Hepatocyte (in vitro differentiated cells): ENCODE measurements at regions not wholly inside any gene's neighbourhood (a gene's known extent, or its start where the extent isn't known, plus 50 kb on each side); places are given as distances from the start of the nearest gene placed in this dataset.

Experiments used
- DNase-seq: peaks from one replicate; pipeline ENCODE4 v3.0.0-alpha.2; 2016; ENCODE audit warnings: low spot score
- H2AFZ ChIP-seq: fragments of 200-600 bp; sonication (generic); 2 replicates; pipeline ENCODE4 v1.6.0; 2016; ENCODE audit warnings: antibody characterized with exemption, mild to moderate bottlenecking
- H3K27ac ChIP-seq: fragments of 200-600 bp; sonication (generic); 2 replicates; pipeline ENCODE4 v1.5.1; 2016; ENCODE audit warnings: mild to moderate bottlenecking
- H3K27me3 ChIP-seq: fragments of 200-600 bp; sonication (generic); 2 replicates; pipeline ENCODE4 v1.6.1; 2016
- H3K36me3 ChIP-seq: fragments of 200-600 bp; sonication (generic); replicated peaks from 2 replicates; pipeline ENCODE4 v1.5.1; 2016; ENCODE audit warnings: low read depth; ENCODE audit not compliant: insufficient read depth
- H3K4me1 ChIP-seq: fragments of 200-600 bp; sonication (generic); 2 replicates; pipeline ENCODE4 v1.5.1; 2016; ENCODE audit warnings: mild to moderate bottlenecking, moderate library complexity; ENCODE audit not compliant: insufficient read depth
- H3K4me2 ChIP-seq: fragments of 200-600 bp; sonication (generic); 2 replicates; pipeline ENCODE4 v1.6.0; 2016
- H3K4me3 ChIP-seq: fragments of 200-600 bp; sonication (generic); 2 replicates; pipeline ENCODE4 v1.5.1; 2016; ENCODE audit warnings: mild to moderate bottlenecking
- H3K79me2 ChIP-seq: fragments of 200-600 bp; sonication (generic); 2 replicates; pipeline ENCODE4 v1.6.0; 2017; ENCODE audit warnings: mild to moderate bottlenecking
- H3K9me2 ChIP-seq: fragments of 200-600 bp; sonication (generic); replicated peaks from 2 replicates; pipeline ENCODE4 v1.6.0; 2017; ENCODE audit warnings: mild to moderate bottlenecking; ENCODE audit not compliant: insufficient read depth
- H3K9me3 ChIP-seq: fragments of 200-600 bp; sonication (generic); 2 replicates; pipeline ENCODE4 v1.5.1; 2016; ENCODE audit warnings: low read depth, mild to moderate bottlenecking
- H4K20me1 ChIP-seq: fragments of 200-600 bp; sonication (generic); 2 replicates; pipeline ENCODE4 v1.6.0; 2016; ENCODE audit warnings: mild to moderate bottlenecking; ENCODE audit not compliant: insufficient read depth, poor library complexity, severe bottlenecking
- CTCF ChIP-seq: fragments of 200-600 bp; sonication (generic); IDR thresholded peaks from 2 replicates; pipeline ENCODE4 v1.5.1; 2016; ENCODE audit warnings: antibody characterized with exemption, mild to moderate bottlenecking; ENCODE audit not compliant: poor library complexity
- EZH2 ChIP-seq: fragments of 200-600 bp; sonication (generic); IDR thresholded peaks from 2 replicates; pipeline ENCODE4 v1.6.1; 2016; ENCODE audit warnings: antibody characterized with exemption, mild to moderate bottlenecking, borderline replicate concordance
- EZH2phosphoT487 ChIP-seq: fragments of 200-600 bp; sonication (generic); IDR thresholded peaks from one replicate; pipeline ENCODE4 v1.6.1; 2018; ENCODE audit warnings: antibody characterized with exemption, mild to moderate bottlenecking, low read depth, moderate library complexity; ENCODE audit not compliant: unreplicated experiment, severe bottlenecking
- whole genome bisulfite sequencing: methylation state at CpG from one replicate; pipeline ENCODE4 v1.1.6; 2016; ENCODE audit warnings: low lambda C conversion rate; ENCODE audit errors: missing lambda C conversion rate; 5-methylcytosine and 5-hydroxymethylcytosine counted together

- TF ChIP-seq EZH2 (no peak), EZH2phosphoT487 (no peak), CTCF (no peak)
- no peaks in the 10 kb centered on the region for H3K36me3 ChIP-seq
- H2AFZ ChIP-seq: no peak overlapping the region
- no peak overlapping the region for H3K4me3 ChIP-seq
- no peaks in the 10 kb centered on the region for H3K9me3 ChIP-seq
- no peaks in the 10 kb centered on the region for H3K79me2 ChIP-seq
- H3K27me3 ChIP-seq: no peaks in the 10 kb centered on the region
- H4K20me1 ChIP-seq: no peaks in the 10 kb centered on the region
- H3K27ac ChIP-seq: no peak overlapping the region
- WGBS: 87% methylated on average over 1 of the region's 1 CpG
- no peak for DNase-seq
- peaks cover 4% of the 10 kb centered on the region for H3K4me1 ChIP-seq
- no peak overlapping the region for H3K4me2 ChIP-seq
- H3K9me2 ChIP-seq: no peaks in the 10 kb centered on the region
Observed at GRCh38 chr7:52095861-52096260, 779.3 kb upstream of the COBL start.

GRCh38 chr7:52091996-52092395 lies 775.4 kb upstream of the COBL start:
- no peaks in the 10 kb centered on the region for H3K27me3 ChIP-seq
- WGBS: 75% methylated on average over 2 of the region's 2 CpGs
- no peak overlapping the region for H2AFZ ChIP-seq
- peaks cover 4% of the 10 kb centered on the region for H3K4me1 ChIP-seq
- no peak overlapping the region for H3K4me2 ChIP-seq
- no peak overlapping the region for H3K4me3 ChIP-seq
- DNase-seq: no peak
- H3K36me3 ChIP-seq: no peaks in the 10 kb centered on the region
- TF ChIP-seq CTCF (no peak), EZH2 (no peak), EZH2phosphoT487 (no peak)
- no peaks in the 10 kb centered on the region for H3K9me3 ChIP-seq
- no peak overlapping the region for H3K27ac ChIP-seq
- no peaks in the 10 kb centered on the region for H4K20me1 ChIP-seq
- H3K9me2 ChIP-seq: no peaks in the 10 kb centered on the region
- H3K79me2 ChIP-seq: no peaks in the 10 kb centered on the region

- no peak for DNase-seq
Observed at GRCh38 chr7:52091101-52091500, 774.5 kb upstream of the COBL start.

More at GRCh38 chr7:52091101-52091500, 774.5 kb upstream of the COBL start:
- Histone ChIP-seq H3K9me3 (no peaks in the 10 kb centered on the region), H3K79me2 (no peaks in the 10 kb centered on the region), H3K36me3 (no peaks in the 10 kb centered on the region), H2AFZ (no peak overlapping the region), H3K4me1 (peaks cover 4% of the 10 kb centered on the region), H3K9me2 (no peaks in the 10 kb centered on the region), H3K4me3 (no peak overlapping the region), H3K27ac (no peak overlapping the region), H3K4me2 (no peak overlapping the region), H4K20me1 (no peaks in the 10 kb centered on the region), H3K27me3 (no peaks in the 10 kb centered on the region)
- no peak for TF ChIP-seq CTCF
- no peak for TF ChIP-seq EZH2
- TF ChIP-seq EZH2phosphoT487: no peak
- 51% methylated on average over 6 of the region's 6 CpGs for WGBS
